ENCODE measurements at regions not wholly inside any gene's neighbourhood (a gene's known extent, or its start where the extent isn't known, plus 50 kb on each side); places are given as distances from the start of the nearest gene placed in this dataset.
"Not testable (repeated sequence)": the region's sequence is repeated elsewhere in the genome, so short reads cannot be mapped to it uniquely, and the experiment has no call there.

GRCh38 chr13:28607187-28607955 lies 51.6 kb upstream of the POMP start:
- DNase-seq, result no peak

DNA sequence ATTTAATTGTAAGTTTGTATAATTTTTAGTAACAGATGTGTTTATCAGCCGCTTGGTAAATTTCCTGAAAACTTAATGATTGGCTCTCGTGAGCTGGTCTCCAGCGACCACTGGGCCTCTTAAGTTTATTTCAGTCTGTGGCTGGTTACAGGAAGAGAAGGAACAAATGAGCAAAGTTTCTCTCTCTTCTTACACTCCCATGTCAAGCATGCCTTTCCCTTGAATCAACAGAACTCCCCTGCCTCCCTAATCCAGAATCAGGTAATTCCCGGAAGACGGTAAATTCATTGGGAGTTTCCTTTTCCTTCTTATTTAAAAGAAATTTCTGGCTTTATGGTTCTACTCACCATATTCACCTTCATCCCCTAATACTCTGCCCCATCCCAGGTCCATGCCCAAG lies 52.5 kb upstream of the POMP start:
- DNase-seq, result no peak

GRCh38 chr13:28605147-28605546 lies 53.8 kb upstream of the POMP start:
- not testable (repeated sequence) for DNase-seq

DNA sequence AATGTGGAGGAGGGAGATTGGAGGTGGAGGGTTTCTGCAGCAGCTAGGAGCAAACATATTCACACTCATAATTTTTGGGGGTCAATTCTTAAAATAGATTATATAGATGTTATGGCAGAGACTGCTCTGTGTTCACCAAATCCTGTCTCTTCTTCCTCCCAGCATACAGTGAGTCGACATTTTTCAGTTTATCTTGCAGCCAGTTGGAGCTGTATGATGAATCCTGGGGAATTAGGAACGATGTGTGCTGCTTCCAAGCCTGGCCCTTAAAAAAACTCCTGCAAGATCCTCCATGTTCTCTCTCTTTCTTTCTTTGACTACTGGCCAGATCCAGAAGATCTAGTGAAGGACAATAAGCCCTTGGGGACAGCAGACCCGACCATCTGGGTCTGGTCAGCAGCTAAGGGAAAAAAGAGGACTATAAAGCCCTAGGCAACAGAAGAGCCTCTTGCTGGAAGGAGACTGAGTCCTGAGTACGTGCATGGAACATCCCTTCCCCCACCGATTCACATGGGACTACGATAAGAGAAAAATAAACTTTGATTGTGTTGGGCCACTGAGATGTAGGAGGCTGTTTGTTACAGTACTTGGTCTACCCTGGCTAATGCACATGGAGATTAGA lies 55.8 kb upstream of the POMP start:
- DNase-seq, result no peak

DNA sequence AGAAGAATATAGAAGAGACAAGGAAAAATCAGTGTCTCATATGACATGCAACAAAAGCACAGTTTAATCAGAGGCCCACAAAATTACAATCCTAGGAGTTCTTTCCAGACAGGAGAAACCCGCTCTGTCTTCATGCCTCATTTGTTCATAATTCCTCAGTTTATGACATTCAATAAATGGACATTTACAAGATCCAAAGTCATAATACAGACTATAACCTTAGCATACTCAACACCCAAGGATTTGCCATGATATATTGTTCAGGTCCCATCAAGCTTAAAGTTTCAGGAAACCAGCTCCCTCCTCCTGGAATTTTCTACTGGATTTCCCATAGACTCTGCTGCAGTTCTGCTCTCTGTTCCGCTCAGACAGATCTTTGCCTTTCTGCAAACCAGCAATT lies 56.4 kb upstream of the POMP start:
- DNase-seq, result no peak

DNA sequence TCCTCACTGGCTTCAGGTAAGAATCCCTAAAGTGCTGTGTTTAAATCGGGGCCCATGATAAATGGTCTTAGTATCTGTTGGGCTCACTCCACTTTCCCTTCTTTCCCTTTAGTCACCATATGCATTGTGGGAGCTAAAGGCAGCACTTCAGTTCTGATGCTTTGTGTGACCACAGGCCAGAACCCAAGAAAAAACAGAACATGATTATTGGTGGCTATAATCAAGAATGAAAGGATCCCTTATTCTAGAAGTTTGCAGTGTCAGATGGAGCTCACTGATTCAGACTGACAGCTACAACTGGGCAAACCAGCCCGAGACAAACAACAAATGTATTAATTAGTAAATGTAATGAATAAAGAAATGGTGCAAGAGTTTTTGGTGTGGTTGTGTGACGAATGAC lies 57.3 kb upstream of the POMP start:
- no peak for DNase-seq

GRCh38 chr13:28597641-28598040 lies 61.3 kb upstream of the POMP start:
- peak; percentile 38 for DNase-seq

DNA sequence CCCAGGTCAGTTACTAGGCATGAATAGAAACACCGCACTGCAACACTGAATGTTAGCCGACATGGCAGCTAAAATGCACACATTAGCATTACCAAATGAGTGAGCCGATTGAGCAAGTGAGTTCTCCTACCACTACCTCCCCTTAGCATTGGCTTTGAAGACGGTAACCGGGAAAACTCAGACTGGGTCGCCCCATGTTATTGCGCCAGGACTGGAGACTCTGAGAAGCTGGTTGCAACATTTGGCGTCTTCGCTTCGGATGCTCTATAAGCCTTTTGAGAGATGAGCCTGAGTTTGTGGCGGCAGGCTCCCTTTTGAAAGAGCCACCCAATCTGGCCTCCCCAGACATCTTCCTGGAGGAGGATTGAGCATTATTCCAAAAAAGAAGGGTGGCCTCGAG lies 68.5 kb upstream of the POMP start:
- peak; percentile 74 for DNase-seq

DNA sequence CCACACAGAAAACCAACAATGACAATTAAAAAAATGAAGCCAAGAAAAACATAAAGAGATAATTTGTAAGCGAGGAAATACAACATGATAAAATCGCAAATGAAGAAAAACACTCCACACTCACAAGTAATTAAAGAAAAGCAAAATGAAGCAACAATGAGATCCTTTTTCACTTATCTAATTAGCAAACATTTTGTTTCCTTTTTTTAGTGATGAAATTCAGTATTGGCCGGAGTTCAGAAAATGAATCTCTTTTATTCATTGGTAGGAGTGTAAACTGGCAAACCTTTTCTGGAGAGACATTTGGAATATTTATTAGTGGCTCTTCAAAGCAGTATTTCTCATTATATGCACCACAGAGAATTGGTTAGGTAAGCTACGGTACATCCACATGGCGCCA lies 70.6 kb upstream of the POMP start:
- no peak for DNase-seq

DNA sequence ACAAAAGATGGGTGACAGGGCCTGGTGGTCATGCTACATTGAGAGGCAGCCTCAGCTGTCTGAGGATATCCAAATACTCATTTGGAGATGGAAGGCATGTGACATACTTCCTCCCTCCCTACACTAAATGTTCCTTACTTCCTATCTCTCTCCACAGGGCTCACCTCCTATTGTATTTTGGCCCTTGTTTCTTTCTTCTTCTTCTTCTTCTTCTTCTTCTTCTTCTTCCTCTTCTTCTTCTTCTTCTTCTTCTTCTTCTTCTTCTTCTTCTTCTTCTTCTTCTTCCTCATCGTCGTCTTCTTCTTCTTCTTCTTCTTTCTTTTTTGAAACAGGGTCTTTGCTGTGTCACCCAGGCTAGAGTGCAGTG lies 71.8 kb upstream of the POMP start:
- peak; percentile 24 for DNase-seq

DNA sequence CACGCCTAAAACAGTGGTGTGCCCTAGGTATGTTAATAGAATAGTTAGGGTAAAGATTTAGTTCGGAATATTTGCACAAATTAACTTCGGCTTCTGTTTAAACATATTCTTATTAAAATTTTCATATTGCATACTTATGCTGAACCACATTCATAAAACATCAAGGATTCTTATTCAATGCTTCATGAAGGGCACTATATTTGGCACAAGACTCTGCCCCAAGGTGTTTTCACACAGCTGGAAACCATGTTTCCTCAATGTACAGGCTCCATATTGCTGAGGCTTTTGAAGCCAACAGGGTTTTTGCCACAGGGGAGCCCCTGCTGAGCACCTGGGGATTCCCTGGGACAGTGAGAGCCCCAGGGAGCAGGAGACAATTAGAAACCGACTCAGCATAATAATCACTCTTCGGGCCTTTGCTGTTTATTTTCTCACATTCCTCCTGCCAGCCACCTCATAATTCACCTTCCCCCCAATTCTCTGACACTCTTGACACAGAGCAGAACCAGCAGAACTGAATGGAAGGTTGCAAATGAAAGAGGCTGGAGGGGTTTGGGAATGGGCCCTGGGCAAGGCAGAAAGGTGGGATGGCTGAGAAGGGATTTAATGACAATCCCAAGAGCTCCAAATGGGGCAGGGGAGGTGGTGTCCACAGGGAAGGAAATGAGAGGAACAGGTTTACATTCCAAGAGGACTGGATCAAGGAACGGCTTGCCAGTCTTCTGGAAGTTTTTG lies 72.3 kb upstream of the POMP start:
- DNase-seq, result no peak

GRCh38 chr13:28585561-28585960 lies 73.4 kb upstream of the POMP start:
- DNase-seq, result peak; percentile 86

- peak; percentile 30 for DNase-seq
These were observed 74.0 kb upstream of the POMP start for GRCh38 chr13:28584873-28585381.

DNA sequence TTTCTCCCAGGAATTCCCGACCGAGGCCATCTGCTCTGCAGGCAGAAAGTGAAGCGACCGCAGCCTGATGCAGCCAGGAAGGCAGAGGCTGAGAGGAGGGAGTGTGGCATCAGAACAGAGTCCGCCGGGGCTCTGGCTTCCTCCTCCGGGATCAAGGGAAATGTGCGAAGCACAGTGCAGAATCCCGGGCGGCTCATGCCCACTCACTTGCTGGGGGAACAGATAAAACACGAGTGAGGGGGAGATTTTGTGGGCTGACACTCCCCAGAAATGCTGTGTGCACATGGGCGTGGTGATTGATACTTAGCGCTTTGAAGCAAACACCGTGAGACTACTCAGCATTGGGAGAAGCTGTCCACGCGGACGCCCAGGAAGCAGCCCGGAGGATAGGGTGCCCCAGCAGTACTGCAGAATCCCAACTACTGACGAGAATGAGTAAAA lies 75.3 kb upstream of the POMP start:
- no peak for DNase-seq

DNA sequence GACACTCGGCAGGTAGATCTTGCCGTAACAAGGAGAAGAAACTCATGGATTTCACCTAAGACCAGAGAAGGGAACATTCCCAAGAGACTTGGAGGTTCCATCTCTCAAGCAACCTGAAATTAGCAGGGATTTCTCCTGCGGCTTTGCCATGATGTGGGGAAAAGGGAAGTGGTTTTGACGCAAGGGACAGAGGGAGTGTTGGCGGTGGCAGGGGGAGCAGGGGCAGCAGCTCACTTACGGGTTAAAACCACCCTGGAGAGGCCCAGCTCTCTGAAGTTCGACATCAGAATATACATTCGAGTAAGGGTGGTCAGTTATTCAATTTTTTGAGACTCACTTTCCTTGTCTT lies 76.1 kb upstream of the POMP start:
- peak; percentile 56 for DNase-seq

DNA sequence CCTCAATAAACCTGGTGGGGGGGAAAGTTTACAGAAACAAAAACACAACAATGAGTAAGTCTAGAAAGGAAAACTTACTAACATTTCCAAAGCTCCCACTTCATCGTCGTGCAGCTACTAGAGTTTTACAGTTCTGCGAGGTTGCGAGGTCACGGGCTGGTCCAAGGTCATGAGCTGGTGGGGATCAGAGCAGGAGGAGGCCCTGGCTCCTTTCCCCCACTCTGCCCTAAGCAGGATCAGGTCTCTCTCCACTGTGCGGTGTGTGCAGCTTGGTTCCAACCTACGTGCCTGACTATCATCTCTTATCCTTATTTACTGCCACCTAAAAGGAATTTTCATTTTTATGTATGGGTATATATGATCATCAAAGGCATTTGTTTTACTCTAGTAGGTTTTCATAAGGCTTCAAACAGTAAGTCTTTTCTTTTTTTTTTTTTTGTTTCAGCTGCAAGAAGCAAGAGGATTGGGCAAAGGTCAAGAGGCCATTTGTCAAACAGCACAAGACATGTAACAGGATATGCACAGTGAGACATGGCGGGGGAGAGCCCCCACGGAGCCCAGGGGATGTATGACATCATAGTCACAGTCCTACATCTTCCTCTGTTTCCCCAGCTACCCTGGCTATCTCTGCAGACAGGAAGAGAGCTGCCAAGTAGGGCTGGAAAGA lies 76.6 kb upstream of the POMP start:
- peak; percentile 81 for DNase-seq

- DNase-seq, result no peak
These were observed 77.5 kb upstream of the POMP start for GRCh38 chr13:28581451-28581850.

- DNase-seq, result no peak
These were observed 79.2 kb upstream of the POMP start for GRCh38 chr13:28579736-28580135.

DNA sequence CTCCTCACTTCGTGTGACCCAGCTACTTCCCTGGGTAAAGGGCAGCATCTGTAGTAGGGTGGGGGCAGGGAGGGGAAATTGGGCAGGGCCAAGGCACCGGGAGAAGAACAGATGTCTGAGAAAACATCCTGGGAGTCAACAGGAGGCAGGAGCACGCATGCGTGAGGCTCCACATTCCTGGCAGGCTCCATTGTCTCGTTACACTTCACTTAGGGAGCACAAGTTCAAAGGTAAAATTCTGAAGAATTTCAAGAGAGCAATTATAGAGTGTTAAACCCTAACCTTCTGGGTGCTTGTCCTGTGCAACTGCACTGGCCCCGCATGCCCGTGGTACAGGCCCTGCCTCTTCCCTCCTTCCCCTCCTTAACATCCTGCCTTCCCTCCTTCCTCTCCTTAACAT lies 79.6 kb upstream of the POMP start:
- DNase-seq, result no peak

DNA sequence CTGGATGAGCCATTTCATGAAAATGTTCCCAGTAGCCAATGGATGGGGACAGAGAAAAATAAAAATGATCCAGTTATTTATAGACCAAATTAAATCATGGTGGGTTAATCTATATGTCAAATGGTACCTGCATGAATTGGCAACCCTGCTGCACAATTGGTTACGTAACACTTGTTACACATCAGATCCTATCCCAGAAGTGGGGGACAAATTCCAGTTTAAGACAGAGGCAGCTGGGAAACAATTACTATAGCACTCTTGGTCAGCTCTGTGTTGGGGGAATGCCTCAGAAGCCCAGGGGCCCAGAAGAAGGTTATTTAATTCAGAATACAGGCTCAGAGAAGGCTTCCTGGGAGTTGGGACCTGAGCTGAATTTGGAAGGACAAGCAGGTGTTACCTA lies 81.1 kb upstream of the FLT1 start:
- DNase-seq, result no peak

DNA sequence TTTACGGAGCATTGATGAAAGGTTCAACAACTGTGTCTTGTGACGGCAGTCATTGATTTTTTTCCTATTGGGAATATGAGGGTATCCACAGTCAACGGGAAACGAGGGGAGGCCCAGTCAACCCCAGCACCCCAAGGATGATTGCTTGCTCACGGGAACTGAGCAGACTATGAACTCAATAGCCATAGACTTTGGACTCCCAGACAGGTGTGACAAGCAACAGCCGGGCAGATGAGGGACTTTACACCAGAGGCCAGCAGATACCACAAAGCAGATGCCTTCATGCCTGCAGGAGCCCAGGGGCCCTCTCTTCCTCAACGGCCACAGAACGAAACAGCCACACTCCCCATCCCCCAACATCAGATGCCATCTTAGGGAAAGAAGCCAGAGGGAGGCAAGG lies 80.3 kb upstream of the FLT1 start:
- no peak for DNase-seq

DNA sequence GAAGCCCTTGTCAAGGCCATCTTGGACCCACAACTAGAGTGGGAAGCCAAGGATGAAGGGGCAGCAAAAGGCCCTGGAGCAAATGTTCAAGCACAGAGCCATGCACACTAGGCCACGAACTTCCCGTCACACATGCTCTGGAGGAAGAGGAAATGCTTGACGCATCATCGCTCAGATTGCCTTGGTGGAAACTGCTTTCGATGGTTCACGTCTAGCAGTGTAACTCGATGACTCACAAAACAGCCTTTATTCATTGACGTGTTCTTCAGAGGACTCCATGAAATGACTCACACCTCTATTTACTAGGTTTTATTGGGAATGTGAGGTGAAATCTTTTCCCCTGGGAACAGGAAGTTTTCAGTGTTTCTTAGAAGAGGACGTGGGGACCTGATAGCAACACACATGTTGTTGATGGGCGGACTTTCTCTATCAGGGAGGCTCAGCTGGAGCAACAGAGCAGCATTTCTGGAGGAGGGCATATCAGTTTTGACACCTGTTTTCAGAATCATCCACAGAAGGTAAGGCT lies 79.8 kb upstream of the FLT1 start:
- DNase-seq, result peak; percentile 97
